CD14-positive monocyte (primary cell): ENCODE measurements at regions not wholly inside any gene's neighbourhood (a gene's known extent, or its start where the extent isn't known, plus 50 kb on each side); places are given as distances from the start of the nearest gene placed in this dataset.
A peak's percentile ranks its signal among the peaks of the same experiment; 100 is the strongest.

Source experiments
- DNase-seq, 3 donors: peaks; one replicate each; pipeline ENCODE4 v3.0.0-alpha.2; 2011 to 2022
- H2AFZ ChIP-seq: 2 replicates; pipeline ENCODE4 v1.6.0; 2012; ENCODE audit warnings: mild to moderate bottlenecking, low read depth, low read length, inconsistent platforms; ENCODE audit not compliant: insufficient read depth, poor library complexity, severe bottlenecking
- H3K27ac ChIP-seq, 2 donors: 1 replicate in 1 of 2; 2 replicates in 1 of 2; pipeline ENCODE4 v1.5.1; 2012 to 2013; ENCODE audit warnings: low read length in 2 of 2, control low read depth in 1 of 2, inconsistent platforms in 1 of 2, low read depth in 1 of 2, mild to moderate bottlenecking in 1 of 2
- H3K27me3 ChIP-seq, 2 donors: one replicate each; pipeline versions ENCODE4 v1.6.0 to v1.6.1; 2011 to 2013; ENCODE audit warnings: low read length in 2 of 2; ENCODE audit not compliant: control insufficient read depth in 2 of 2, insufficient read depth in 2 of 2
- H3K36me3 ChIP-seq, 2 donors: replicated peaks in 1 of 2; 1 replicate in 1 of 2; 2 replicates in 1 of 2; pipeline versions ENCODE4 v1.5.1 to v1.6.1; 2012 to 2013; ENCODE audit warnings: low read length in 2 of 2, control low read depth in 1 of 2, inconsistent platforms in 1 of 2, mild to moderate bottlenecking in 1 of 2; ENCODE audit not compliant: insufficient read depth in 2 of 2, control insufficient read depth in 1 of 2
- H3K4me1 ChIP-seq, 2 donors: 1 replicate in 1 of 2; 2 replicates in 1 of 2; pipeline versions ENCODE4 v1.5.1 to v1.6.1; 2012 to 2013; ENCODE audit warnings: low read length in 2 of 2, control low read depth in 1 of 2, inconsistent platforms in 1 of 2, mild to moderate bottlenecking in 1 of 2, moderate library complexity in 1 of 2; ENCODE audit not compliant: insufficient read depth in 2 of 2, control insufficient read depth in 1 of 2
- H3K4me2 ChIP-seq: replicated peaks from 2 replicates; pipeline ENCODE3; 2012; ENCODE audit warnings: low read length, moderate library complexity, mild to moderate bottlenecking; ENCODE audit not compliant: poor library complexity, severe bottlenecking; ENCODE audit errors: extremely low read depth
- H3K4me3 ChIP-seq, 3 experiments: fragments of 200-600 bp in 1 of 3; sonication (generic) in 1 of 3; replicated peaks in 1 of 3; 1 replicate in 2 of 3; 2 replicates in 1 of 3; pipeline ENCODE4 v1.5.1; 2011 to 2013; ENCODE audit warnings: low read length in 3 of 3, mild to moderate bottlenecking in 3 of 3, control low read depth in 2 of 3, low read depth in 2 of 3, inconsistent platforms in 1 of 3, moderate library complexity in 1 of 3
- H3K79me2 ChIP-seq: 2 replicates; pipeline ENCODE4 v1.6.0; 2012; ENCODE audit warnings: mild to moderate bottlenecking, control low read depth, inconsistent platforms, low read length, moderate library complexity; ENCODE audit not compliant: insufficient read depth
- H3K9ac ChIP-seq: 2 replicates; pipeline ENCODE4 v1.6.0; 2017; ENCODE audit warnings: low read length, mild to moderate bottlenecking; ENCODE audit not compliant: insufficient read depth, poor library complexity, severe bottlenecking
- H3K9me3 ChIP-seq, 2 donors: replicated peaks in 1 of 2; 1 replicate in 1 of 2; 2 replicates in 1 of 2; pipeline versions ENCODE4 v1.5.1 to v1.6.1; 2012 to 2013; ENCODE audit warnings: low read length in 2 of 2, control low read depth in 1 of 2; ENCODE audit not compliant: control insufficient read depth in 1 of 2, insufficient read depth in 1 of 2
- H4K20me1 ChIP-seq: 2 replicates; pipeline ENCODE4 v1.6.0; 2012; ENCODE audit warnings: mild to moderate bottlenecking, low read length, control low read depth, moderate library complexity; ENCODE audit not compliant: insufficient read depth
- H3K27ac Mint-ChIP-seq, 7 donors: one replicate each; pipeline ENCODE4 v1.8.0; 2020; ENCODE audit warnings: mild to moderate bottlenecking in 7 of 7, mixed read lengths in 7 of 7, moderate library complexity in 6 of 7, inconsistent platforms in 2 of 7
- H3K27me3 Mint-ChIP-seq, 3 donors: one replicate each; pipeline ENCODE4 v1.8.0; 2021 to 2022; ENCODE audit warnings: low read depth in 3 of 3, mild to moderate bottlenecking in 3 of 3, mixed read lengths in 3 of 3, moderate library complexity in 3 of 3, inconsistent platforms in 1 of 3
- H3K36me3 Mint-ChIP-seq, 2 donors: one replicate each; pipeline ENCODE4 v1.8.0; 2020; ENCODE audit warnings: mixed read lengths in 2 of 2, inconsistent platforms in 1 of 2, mild to moderate bottlenecking in 1 of 2
- H3K4me1 Mint-ChIP-seq: one replicate; pipeline ENCODE4 v1.8.0; 2020; ENCODE audit warnings: mild to moderate bottlenecking, mixed read lengths
- H3K4me3 Mint-ChIP-seq, 2 donors: one replicate each; pipeline ENCODE4 v1.8.0; 2020; ENCODE audit warnings: mild to moderate bottlenecking in 2 of 2, mixed read lengths in 2 of 2, moderate library complexity in 1 of 2
- H3K9me3 Mint-ChIP-seq, 7 donors: one replicate each; pipeline ENCODE4 v1.8.0; 2020 to 2022; ENCODE audit warnings: mixed read lengths in 7 of 7, mild to moderate bottlenecking in 6 of 7, moderate library complexity in 6 of 7, inconsistent platforms in 2 of 7
- CTCF ChIP-seq: fragments of 200-600 bp; IDR thresholded peaks from one replicate; pipeline ENCODE4 v1.8.0; 2022; ENCODE audit warnings: antibody characterized with exemption, mild to moderate bottlenecking
- WGBS: methylation state at CpG from one replicate; pipeline ENCODE4 v1.1.5; 2013; ENCODE audit warnings: missing lambda C conversion rate; ENCODE audit not compliant: insufficient coverage; 5-methylcytosine and 5-hydroxymethylcytosine counted together
- intact Hi-C, 2 donors: fragments of 100-400 bp; cut with micrococcal nuclease; formaldehyde crosslinking; loops; one replicate each; pipeline versions ENCODE4 v1.15.0 to v1.15.1; 2023

DNA sequence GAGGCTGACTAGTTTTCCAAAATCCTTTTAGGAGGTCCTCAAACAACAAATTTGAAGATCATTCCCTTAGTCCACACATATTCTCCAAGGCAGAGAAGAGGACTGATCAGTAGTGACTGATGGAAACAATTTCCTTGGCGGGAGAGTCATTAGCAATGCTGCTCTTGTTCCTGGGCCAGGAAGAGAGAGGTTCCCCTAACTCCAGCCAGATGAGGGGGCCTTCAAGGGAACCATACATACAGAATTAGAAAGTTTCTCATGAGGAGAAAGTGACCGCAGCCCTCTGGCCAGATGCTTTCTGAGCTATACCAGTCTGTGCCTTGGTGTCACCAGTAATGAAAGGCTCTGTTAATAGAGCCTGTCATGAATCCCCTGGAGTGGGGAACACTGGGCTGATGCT, 539.4 kb downstream of the BNC2 start:
- WGBS = no CpG with 5 or more reads among the region's 2 CpGs
- peak overlapping the region in 1 of 7 donors; percentile 40 for H3K27ac Mint-ChIP-seq
- DNase-seq = no peak
- no peak overlapping the region for H3K4me2 ChIP-seq
- H2AFZ ChIP-seq = no peak overlapping the region
- H3K4me3 ChIP-seq = no peak overlapping the region
- peaks cover 8% of the 10 kb centered on the region for H3K4me1 Mint-ChIP-seq
- no peaks in the 10 kb centered on the region for H4K20me1 ChIP-seq
- no peak overlapping the region for H3K4me3 Mint-ChIP-seq
- no peak for TF ChIP-seq CTCF
- H3K36me3 Mint-ChIP-seq = no peaks in the 10 kb centered on the region
- H3K9me3 ChIP-seq = no peaks in the 10 kb centered on the region
- intact Hi-C loops = no loop called here
- H3K4me1 ChIP-seq = peaks cover 0 to 10% of the 10 kb centered on the region in 2 donors
- peaks cover under 1 to 17% (median 6%) of the 10 kb centered on the region in 7 donors for H3K9me3 Mint-ChIP-seq
- H3K9ac ChIP-seq = no peak overlapping the region
- H3K27me3 Mint-ChIP-seq = peaks cover 0 to 2% (median 2%) of the 10 kb centered on the region in 3 donors
- H3K27ac ChIP-seq = no peak overlapping the region
- H3K36me3 ChIP-seq = no peaks in the 10 kb centered on the region
- H3K79me2 ChIP-seq = no peaks in the 10 kb centered on the region
- no peaks in the 10 kb centered on the region for H3K27me3 ChIP-seq

DNA sequence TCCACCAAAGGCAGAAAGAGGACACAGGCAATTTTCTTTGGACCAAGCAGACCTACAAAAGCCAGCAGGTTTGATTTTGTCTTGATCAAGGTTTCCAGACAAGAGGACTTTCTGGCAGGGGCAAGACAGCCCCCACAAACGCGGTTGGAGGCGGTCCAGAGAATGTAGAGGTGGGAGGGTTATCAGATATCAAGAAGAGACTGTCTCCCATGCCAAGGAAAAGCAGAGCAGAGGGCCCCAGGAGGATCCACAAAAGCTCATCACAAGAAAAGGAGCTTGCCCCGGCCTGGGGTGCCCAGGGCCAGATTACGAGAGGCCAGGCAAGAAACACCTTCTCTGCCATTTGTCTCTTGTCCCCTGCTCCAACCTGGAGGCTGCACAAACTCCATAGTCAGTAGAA, 538.9 kb downstream of the BNC2 start:
- H3K27me3 ChIP-seq = no peaks in the 10 kb centered on the region
- no peaks in the 10 kb centered on the region for H3K9me3 ChIP-seq
- H3K4me3 ChIP-seq = no peak overlapping the region
- peaks cover 10% of the 10 kb centered on the region for H3K4me1 Mint-ChIP-seq
- peak overlapping the region in 2 of 7 donors; percentile 40 to 55 for H3K27ac Mint-ChIP-seq
- peaks cover 2 to 19% (median 7%) of the 10 kb centered on the region in 7 donors for H3K9me3 Mint-ChIP-seq
- H3K4me3 Mint-ChIP-seq = no peak overlapping the region
- H3K9ac ChIP-seq = no peak overlapping the region
- no peaks in the 10 kb centered on the region for H3K36me3 ChIP-seq
- no peak overlapping the region for H3K4me2 ChIP-seq
- no peaks in the 10 kb centered on the region for H3K79me2 ChIP-seq
- TF ChIP-seq CTCF = no peak
- 63% methylated on average over 4 of the region's 5 CpGs for WGBS
- intact Hi-C loops = no loop called here
- H3K36me3 Mint-ChIP-seq = no peaks in the 10 kb centered on the region
- no peaks in the 10 kb centered on the region for H4K20me1 ChIP-seq
- H2AFZ ChIP-seq = no peak overlapping the region
- peaks cover 0 to 2% (median 2%) of the 10 kb centered on the region in 3 donors for H3K27me3 Mint-ChIP-seq
- no peak for DNase-seq
- H3K4me1 ChIP-seq = peaks cover 0 to 14% of the 10 kb centered on the region in 2 donors
- no peak overlapping the region for H3K27ac ChIP-seq
